ENCODE measurements at regions not wholly inside any gene's neighbourhood (a gene's known extent, or its start where the extent isn't known, plus 50 kb on each side); places are given as distances from the start of the nearest gene placed in this dataset.

DNA sequence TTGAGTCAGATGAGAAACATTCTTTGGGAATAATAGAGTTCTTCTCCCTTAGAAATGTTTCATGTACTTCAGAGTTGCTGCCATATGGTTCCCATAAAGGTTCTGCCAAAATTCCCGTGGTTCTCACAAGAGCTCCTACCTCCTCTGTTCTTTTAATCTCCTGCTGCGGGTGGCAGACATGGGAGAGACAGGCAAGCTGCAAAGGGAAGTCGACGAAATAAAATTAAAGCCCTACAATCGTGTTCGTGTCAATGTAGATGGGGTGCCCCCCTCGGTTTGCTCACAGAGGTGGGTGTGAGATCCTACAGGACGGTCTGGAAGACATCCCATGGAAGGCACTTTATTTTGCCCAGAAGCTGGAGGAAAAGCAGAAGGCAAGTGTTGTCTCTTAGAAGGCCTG, 276.0 kb downstream of the RWDD3 start:
- in situ Hi-C loops (cut with MboI; ENCODE audit: low pct_unique_long_range_greater_than_20kb, low sequenced_read_pairs, unreplicated experiment), result no loop called here
- no peak for TF ChIP-seq CTCF (IDR thresholded peaks at IDR 0.05; ENCODE audit: extremely low read depth, insufficient read depth, missing control alignments)
- DNase-seq (ENCODE audit: low spot score), result no peak

- in situ Hi-C loops (cut with MboI; ENCODE audit: low pct_unique_long_range_greater_than_20kb, low sequenced_read_pairs, unreplicated experiment), result no loop called here
- no peak for TF ChIP-seq CTCF (IDR thresholded peaks at IDR 0.05; ENCODE audit: extremely low read depth, insufficient read depth, missing control alignments)
Measured at GRCh38 chr1:95512925-95513324, 278.9 kb downstream of the RWDD3 start.

DNA sequence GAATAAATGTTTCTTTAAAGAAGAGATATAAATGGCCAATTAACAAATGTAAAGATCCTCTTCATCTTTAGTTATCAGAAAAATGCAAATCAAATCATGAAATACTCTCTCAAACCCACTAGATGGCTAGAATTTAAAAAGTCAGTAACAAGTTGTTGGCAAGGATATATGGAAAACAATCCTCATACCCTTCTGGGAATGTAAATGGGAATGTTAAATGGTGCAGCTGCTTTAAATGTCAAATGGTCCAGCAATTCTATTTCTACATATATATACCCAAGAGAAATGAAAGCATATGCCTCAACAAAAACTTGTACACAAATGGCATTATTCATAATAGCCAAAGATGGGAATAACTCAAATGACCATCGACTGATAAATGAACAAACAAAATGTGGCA, 283.5 kb downstream of the RWDD3 start:
- no peak for TF ChIP-seq CTCF (IDR thresholded peaks at IDR 0.05; ENCODE audit: extremely low read depth, insufficient read depth, missing control alignments)
- in situ Hi-C loops (cut with MboI; ENCODE audit: low pct_unique_long_range_greater_than_20kb, low sequenced_read_pairs, unreplicated experiment), result no loop called here
- no peak for DNase-seq (ENCODE audit: low spot score)

More at GRCh38 chr1:95512925-95513324, 278.9 kb downstream of the RWDD3 start:
- DNase-seq (ENCODE audit: low spot score), result no peak

- in situ Hi-C loops (cut with MboI; ENCODE audit: low pct_unique_long_range_greater_than_20kb, low sequenced_read_pairs, unreplicated experiment), result no loop called here
- no peak for TF ChIP-seq CTCF (IDR thresholded peaks at IDR 0.05; ENCODE audit: extremely low read depth, insufficient read depth, missing control alignments)
- DNase-seq (ENCODE audit: low spot score), result no peak
Measured at GRCh38 chr1:95518310-95518709, 284.3 kb downstream of the RWDD3 start.

DNA sequence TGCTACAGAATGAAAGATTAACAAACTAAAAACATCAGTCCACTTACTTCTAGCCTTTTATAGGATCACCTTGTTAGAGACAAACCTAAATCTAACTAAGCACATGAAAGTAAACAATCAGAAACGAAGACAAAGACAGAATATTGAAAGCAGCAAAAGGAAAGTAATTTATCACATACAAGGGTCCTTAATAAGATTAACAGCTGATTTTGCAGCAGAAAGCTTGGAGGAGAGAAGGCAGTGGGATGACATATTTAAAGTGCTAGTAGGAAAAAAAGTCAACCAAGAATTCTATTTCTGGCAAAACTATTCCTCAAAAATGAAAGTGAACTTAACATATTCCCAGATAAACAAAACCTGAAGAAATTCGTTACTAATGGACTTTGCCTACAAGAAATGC, 286.4 kb downstream of the RWDD3 start:
- no peak for DNase-seq (ENCODE audit: low spot score)
- in situ Hi-C loops (cut with MboI; ENCODE audit: low pct_unique_long_range_greater_than_20kb, low sequenced_read_pairs, unreplicated experiment), result no loop called here
- TF ChIP-seq CTCF (IDR thresholded peaks at IDR 0.05; ENCODE audit: extremely low read depth, insufficient read depth, missing control alignments), result no peak

- no peak for TF ChIP-seq CTCF (IDR thresholded peaks at IDR 0.05; ENCODE audit: extremely low read depth, insufficient read depth, missing control alignments)
- no peak for DNase-seq (ENCODE audit: low spot score)
- in situ Hi-C loops (cut with MboI; ENCODE audit: low pct_unique_long_range_greater_than_20kb, low sequenced_read_pairs, unreplicated experiment), result no loop called here
Measured at GRCh38 chr1:95532335-95532734, 298.3 kb downstream of the RWDD3 start.

DNA sequence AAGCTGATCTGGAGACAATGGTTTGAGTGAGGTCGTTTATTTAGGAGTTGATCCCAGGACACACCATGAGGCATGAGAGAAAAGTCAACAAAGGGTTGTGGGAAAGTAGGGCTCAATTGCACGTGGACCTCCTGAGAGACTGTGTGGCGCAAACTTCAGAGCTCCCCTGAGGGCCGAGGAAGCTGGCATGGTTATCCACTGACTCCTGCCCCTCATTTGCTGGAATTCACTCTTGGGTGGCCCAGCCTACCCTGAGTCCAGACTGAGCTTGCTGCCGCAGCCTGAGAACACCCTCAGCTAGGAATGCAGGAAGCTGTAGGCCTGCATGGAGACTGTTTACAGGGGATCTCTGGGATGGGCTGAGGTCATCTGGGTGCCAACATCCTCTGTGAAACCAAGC, 301.0 kb downstream of the RWDD3 start:
- in situ Hi-C loops (cut with MboI; ENCODE audit: low pct_unique_long_range_greater_than_20kb, low sequenced_read_pairs, unreplicated experiment), result no loop called here
- no peak for DNase-seq (ENCODE audit: low spot score)

More for the DNA sequence above, 301.0 kb downstream of the RWDD3 start:
- TF ChIP-seq CTCF (IDR thresholded peaks at IDR 0.05; ENCODE audit: extremely low read depth, insufficient read depth, missing control alignments), result no peak
